Spleen (tissue), 11 donors: ENCODE measurements at regions not wholly inside any gene's neighbourhood (a gene's known extent, or its start where the extent isn't known, plus 50 kb on each side); places are given as distances from the start of the nearest gene placed in this dataset.

Experiments used
- DNase-seq: peaks from one replicate; pipeline ENCODE4 v3.0.0-alpha.2; 2020
- H3K27ac ChIP-seq, 8 donors: fragments of 200-600 bp; sonication (generic) in 7 of 8; 1 replicate in 4 of 8; 2 replicates in 4 of 8; pipeline versions ENCODE4 v1.5.0 to v1.8.0; 2016 to 2021; ENCODE audit warnings: inconsistent platforms in 4 of 8, mild to moderate bottlenecking in 4 of 8, moderate library complexity in 1 of 8
- H3K27me3 ChIP-seq, 7 donors: fragments of 200-600 bp; sonication (generic) in 6 of 7; replicated peaks in 1 of 7; 1 replicate in 4 of 7; 2 replicates in 3 of 7; pipeline versions ENCODE4 v1.5.0 to v1.8.0; 2016 to 2021; ENCODE audit warnings: inconsistent platforms in 3 of 7, mild to moderate bottlenecking in 1 of 7
- H3K36me3 ChIP-seq, 6 donors: fragments of 200-600 bp; sonication (generic) in 5 of 6; 1 replicate in 4 of 6; 2 replicates in 2 of 6; pipeline versions ENCODE4 v1.5.0 to v1.8.0; 2016 to 2021; ENCODE audit warnings: inconsistent platforms in 2 of 6
- H3K4me1 ChIP-seq, 6 donors: fragments of 200-600 bp; sonication (generic) in 5 of 6; 1 replicate in 3 of 6; 2 replicates in 3 of 6; pipeline versions ENCODE4 v1.5.0 to v1.8.0; 2016 to 2021; ENCODE audit warnings: inconsistent platforms in 3 of 6
- H3K4me3 ChIP-seq, 8 donors: fragments of 200-600 bp; sonication (generic) in 7 of 8; 1 replicate in 4 of 8; 2 replicates in 4 of 8; pipeline versions ENCODE4 v1.5.0 to v1.8.0; 2016 to 2021; ENCODE audit warnings: inconsistent platforms in 4 of 8, mild to moderate bottlenecking in 4 of 8, moderate library complexity in 2 of 8
- H3K9me3 ChIP-seq, 8 donors: fragments of 200-600 bp; sonication (generic) in 7 of 8; 1 replicate in 4 of 8; 2 replicates in 4 of 8; pipeline versions ENCODE4 v1.5.0 to v1.8.0; 2016 to 2021; ENCODE audit warnings: inconsistent platforms in 4 of 8
- POLR2A ChIP-seq, 3 donors: fragments of 450-650 bp; IDR thresholded peaks; one replicate each; pipeline ENCODE4 v1.5.1; 2017; ENCODE audit warnings: antibody characterized with exemption in 3 of 3, mild to moderate bottlenecking in 1 of 3
- POLR2AphosphoS5 ChIP-seq, 3 donors: sonication (generic); formaldehyde crosslinking; IDR thresholded peaks; one replicate each; pipeline ENCODE4 v1.5.1; 2017; ENCODE audit warnings: antibody characterized with exemption in 3 of 3
- WGBS, 5 donors: extraction: QIAGEN DNeasy Blood & Tissue Kit in 3 of 5; methylation state at CpG; one replicate each; pipeline versions ENCODE4 v1.1.5 to v1.1.7; 2013 to 2018; 5-methylcytosine and 5-hydroxymethylcytosine counted together
- intact Hi-C: fragments of 100-400 bp; cut with DNase I; formaldehyde crosslinking; loops from one replicate; pipeline ENCODE4 v1.15.0; 2023; ENCODE audit warnings: low total_unique reads
- TF ChIP-seq, protein P1 (sequence below), 11 experiments: fragments of 200-600 bp in 7 of 11; fragments of 450-650 bp in 4 of 11; sonication (generic) in 4 of 11; IDR thresholded peaks in 8 of 11; conservative IDR thresholded peaks in 3 of 11; 1 replicate in 7 of 11; 2 replicates in 4 of 11; pipeline versions ENCODE4 v1.4.0 to v1.8.0; 2016 to 2021; ENCODE audit warnings: antibody characterized with exemption in 11 of 11, inconsistent platforms in 4 of 11, mild to moderate bottlenecking in 1 of 11
- donor health status: healthy with polysubstance abuse.
- donor health status: DM: no; HTN: no; CAD: no; lungs with moderate emphysema.
- donor health status: DM: no; HTN: no; CAD: no.
- donor health status: Bipolar disorder and iron deficiency.
- donor health status: healthy.
- donor health status: DM: no; HTN: no; CAD: no.
- donor health status: DM: yes; HTN: yes; CAD: no.

DNA sequence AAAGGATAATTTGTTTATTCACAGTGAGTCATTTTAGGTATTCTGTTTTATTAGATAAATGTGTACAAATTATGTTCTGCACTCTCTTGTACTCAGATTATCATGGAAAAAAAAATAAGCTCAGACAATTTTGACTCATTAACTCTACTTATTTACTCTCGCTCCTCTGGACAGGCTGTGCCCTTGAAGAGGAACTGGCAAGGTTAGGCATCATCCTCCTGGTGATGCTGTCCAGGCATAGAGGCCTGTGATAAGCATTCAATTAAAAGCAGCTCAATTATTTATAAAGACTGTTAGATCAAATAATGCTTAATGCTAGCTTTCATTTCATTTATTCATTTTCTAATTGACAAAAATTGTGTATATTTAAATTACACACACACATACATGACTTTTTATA, 518.5 kb downstream of the TENT5A start:
- no peaks in the 10 kb centered on the region for H3K4me1 ChIP-seq
- TF ChIP-seq POLR2AphosphoS5 (IDR thresholded peaks at IDR 0.05) (no peak), POLR2A (IDR thresholded peaks at IDR 0.05) (no peak)
- TF ChIP-seq, protein P1, sequence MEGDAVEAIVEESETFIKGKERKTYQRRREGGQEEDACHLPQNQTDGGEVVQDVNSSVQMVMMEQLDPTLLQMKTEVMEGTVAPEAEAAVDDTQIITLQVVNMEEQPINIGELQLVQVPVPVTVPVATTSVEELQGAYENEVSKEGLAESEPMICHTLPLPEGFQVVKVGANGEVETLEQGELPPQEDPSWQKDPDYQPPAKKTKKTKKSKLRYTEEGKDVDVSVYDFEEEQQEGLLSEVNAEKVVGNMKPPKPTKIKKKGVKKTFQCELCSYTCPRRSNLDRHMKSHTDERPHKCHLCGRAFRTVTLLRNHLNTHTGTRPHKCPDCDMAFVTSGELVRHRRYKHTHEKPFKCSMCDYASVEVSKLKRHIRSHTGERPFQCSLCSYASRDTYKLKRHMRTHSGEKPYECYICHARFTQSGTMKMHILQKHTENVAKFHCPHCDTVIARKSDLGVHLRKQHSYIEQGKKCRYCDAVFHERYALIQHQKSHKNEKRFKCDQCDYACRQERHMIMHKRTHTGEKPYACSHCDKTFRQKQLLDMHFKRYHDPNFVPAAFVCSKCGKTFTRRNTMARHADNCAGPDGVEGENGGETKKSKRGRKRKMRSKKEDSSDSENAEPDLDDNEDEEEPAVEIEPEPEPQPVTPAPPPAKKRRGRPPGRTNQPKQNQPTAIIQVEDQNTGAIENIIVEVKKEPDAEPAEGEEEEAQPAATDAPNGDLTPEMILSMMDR (IDR thresholded peaks at IDR 0.05 in 8 of 11, conservative IDR thresholded peaks at IDR 0.05 in 3 of 11) = no peak
- H3K27ac ChIP-seq = no peak overlapping the region
- no peaks in the 10 kb centered on the region for H3K36me3 ChIP-seq
- no peak overlapping the region for H3K4me3 ChIP-seq
- H3K9me3 ChIP-seq = no peaks in the 10 kb centered on the region
- DNase-seq = no peak
- no peaks in the 10 kb centered on the region for H3K27me3 ChIP-seq
- intact Hi-C loops = no loop called here
- 64 to 86% (median 80%) methylated on average over 1 of the region's 1 CpG for WGBS, 5 donors

DNA sequence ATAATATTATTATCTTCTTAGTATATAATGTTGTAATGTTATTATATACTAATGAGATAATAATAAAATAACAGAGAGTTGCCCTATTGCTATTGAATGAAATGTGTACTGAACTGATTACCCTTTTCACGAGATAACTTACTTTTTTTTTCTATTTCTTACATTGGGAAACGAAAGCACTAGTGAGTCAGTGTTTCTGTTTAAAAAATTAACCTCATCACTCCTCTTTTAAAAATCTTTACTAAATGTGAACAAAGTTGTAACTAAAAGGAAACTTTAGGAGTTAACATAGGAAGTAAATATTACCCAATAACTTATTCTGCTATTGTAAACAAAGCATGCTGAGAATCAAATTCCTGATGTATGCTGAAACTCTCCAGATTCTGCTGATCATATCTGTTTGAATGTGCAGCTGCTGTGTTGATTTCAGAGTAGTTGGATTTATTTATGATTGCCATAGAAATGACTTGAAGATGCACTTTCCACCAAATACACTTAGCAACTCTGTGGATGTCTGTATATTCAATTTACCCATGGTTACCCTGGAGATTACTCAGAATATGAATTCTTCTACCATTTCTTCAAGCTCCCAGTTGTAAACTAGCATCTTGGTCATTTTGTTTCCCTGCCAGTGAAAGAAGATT, 523.4 kb downstream of the TENT5A start:
- Histone ChIP-seq H3K27me3 (no peaks in the 10 kb centered on the region), H3K4me1 (no peaks in the 10 kb centered on the region), H3K9me3 (no peaks in the 10 kb centered on the region), H3K27ac (no peak overlapping the region), H3K36me3 (no peaks in the 10 kb centered on the region), H3K4me3 (no peak overlapping the region)
- intact Hi-C loops = no loop called here
- 49 to 66% (median 58%) methylated on average over 2 of the region's 2 CpGs for WGBS, 5 donors
- TF ChIP-seq, protein P1 (IDR thresholded peaks at IDR 0.05 in 8 of 11, conservative IDR thresholded peaks at IDR 0.05 in 3 of 11) = no peak
- no peak for TF ChIP-seq POLR2A (IDR thresholded peaks at IDR 0.05)
- no peak for TF ChIP-seq POLR2AphosphoS5 (IDR thresholded peaks at IDR 0.05)
- no peak for DNase-seq

DNA sequence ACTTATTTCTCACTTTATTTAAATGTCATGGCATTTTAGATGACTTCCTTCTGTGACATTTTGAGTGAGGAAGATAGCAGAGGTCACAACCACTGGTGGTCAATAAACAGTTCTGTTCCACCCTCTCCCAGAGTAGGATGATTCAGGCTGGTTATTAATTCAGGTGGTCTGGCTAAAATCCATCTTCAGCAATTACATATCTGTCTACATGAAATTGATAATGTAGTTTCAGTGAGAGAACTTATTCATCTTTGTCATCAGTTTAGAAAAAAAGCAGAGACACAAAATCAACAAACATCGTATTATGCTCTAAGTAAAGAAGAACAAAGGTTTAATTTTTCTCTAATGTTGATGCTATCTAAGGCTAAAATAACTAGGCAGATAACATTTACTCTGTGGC, 525.5 kb downstream of the TENT5A start:
- no peak for DNase-seq
- intact Hi-C loops = no loop called here
- Histone ChIP-seq H3K9me3 (no peaks in the 10 kb centered on the region), H3K4me3 (no peak overlapping the region), H3K27me3 (no peaks in the 10 kb centered on the region), H3K36me3 (no peaks in the 10 kb centered on the region), H3K4me1 (no peaks in the 10 kb centered on the region), H3K27ac (no peak overlapping the region)
- WGBS, 5 donors = 81 to 94% (median 84%) methylated on average over 1 of the region's 1 CpG
- no peak for TF ChIP-seq POLR2AphosphoS5 (IDR thresholded peaks at IDR 0.05)
- TF ChIP-seq, protein P1 (IDR thresholded peaks at IDR 0.05 in 8 of 11, conservative IDR thresholded peaks at IDR 0.05 in 3 of 11) = no peak
- no peak for TF ChIP-seq POLR2A (IDR thresholded peaks at IDR 0.05)

DNA sequence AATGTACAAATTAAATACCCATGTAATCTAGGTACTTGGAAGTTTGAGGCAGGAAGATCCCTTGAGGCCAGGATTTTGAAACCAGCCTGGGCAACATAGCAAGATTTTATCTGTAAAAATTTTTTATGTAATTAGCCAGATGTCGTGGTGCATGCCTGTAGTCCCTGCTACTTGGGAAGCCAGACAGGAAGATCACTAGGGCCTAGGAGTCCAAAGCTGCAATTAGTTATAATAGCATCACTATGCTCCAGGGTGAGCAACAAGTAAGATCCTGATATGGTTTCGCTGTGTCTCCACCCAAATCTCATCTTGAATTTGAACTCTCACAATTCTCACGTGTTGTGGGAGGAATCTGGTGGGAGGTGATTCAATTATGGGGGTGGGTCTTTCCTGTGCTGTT, 535.8 kb downstream of the TENT5A start:
- Histone ChIP-seq H3K27me3 (no peaks in the 10 kb centered on the region), H3K36me3 (no peaks in the 10 kb centered on the region), H3K4me3 (no peak overlapping the region), H3K27ac (no peak overlapping the region), H3K9me3 (peaks cover 0 to 26% (median 11%) of the 10 kb centered on the region in 8 donors), H3K4me1 (no peaks in the 10 kb centered on the region)
- intact Hi-C loops = no loop called here
- DNase-seq = no peak
- WGBS, 5 donors = 60 to 80% (median 68%) methylated on average over 3 of the region's 3 CpGs
- no peak for TF ChIP-seq POLR2A (IDR thresholded peaks at IDR 0.05)
- TF ChIP-seq, protein P1 (IDR thresholded peaks at IDR 0.05 in 8 of 11, conservative IDR thresholded peaks at IDR 0.05 in 3 of 11) = no peak
- TF ChIP-seq POLR2AphosphoS5 (IDR thresholded peaks at IDR 0.05) = no peak
